Endothelial cell of umbilical vein (primary cell): ENCODE measurements at regions not wholly inside any gene's neighbourhood (a gene's known extent, or its start where the extent isn't known, plus 50 kb on each side); places are given as distances from the start of the nearest gene placed in this dataset.
"Not testable (repeated sequence)": the region's sequence is repeated elsewhere in the genome, so short reads cannot be mapped to it uniquely, and the experiment has no call there.

Experiments
- BruUV-seq: library from RNA; stranded (reverse); fragments of 400-500 nt; replicated peaks from 2 replicates; lab custom pipeline; 2021; lab: Mats Ljungman, UMichigan
- CTCF ChIA-PET: fragments of 300-600, 350-600 bp; sonication (Branson Sonifier 250); formaldehyde crosslinking; loops from one replicate; lab custom pipeline; 2021; ENCODE audit warnings: antibody characterized with exemption, inconsistent platforms; lab: Charles Lee
- POLR2A ChIA-PET: fragments of 300-600, 350-600 bp; sonication (Branson Sonifier 250); formaldehyde crosslinking; loops from one replicate; lab custom pipeline; 2021; ENCODE audit warnings: antibody characterized with exemption, inconsistent platforms; lab: Charles Lee
- DNase-seq: peaks from one replicate; pipeline ENCODE4 v3.0.0-alpha.2; 2011; ENCODE audit warnings: low read depth, low spot score
- FAIRE-seq: peaks from 2 replicates; lab custom pipeline; 2011; peaks lifted over from hg19 to GRCh38; lab: Jason Lieb, UNC
- H2AFZ ChIP-seq: 2 replicates; pipeline ENCODE4 v1.6.0; 2012; ENCODE audit warnings: low read depth, low read length, control low read depth, inconsistent platforms
- H3K27ac ChIP-seq: 2 replicates; pipeline ENCODE4 v1.5.1; 2011; ENCODE audit warnings: low read depth, mild to moderate bottlenecking, control low read depth, low read length, moderate library complexity; ENCODE audit not compliant: insufficient read depth
- H3K27me3 ChIP-seq, 2 experiments: 2 replicates each; pipeline versions ENCODE4 v1.6.0 to v1.6.1; 2011; ENCODE audit warnings: low read length in 2 of 2, mixed read lengths in 1 of 2; ENCODE audit not compliant: control insufficient read depth in 2 of 2, insufficient read depth in 2 of 2
- H3K36me3 ChIP-seq, 2 experiments: 2 replicates in 1 of 2; 3 replicates in 1 of 2; pipeline ENCODE4 v1.5.1; 2011; ENCODE audit warnings: low read length in 2 of 2, mild to moderate bottlenecking in 1 of 2, moderate library complexity in 1 of 2; ENCODE audit not compliant: control insufficient read depth in 2 of 2, insufficient read depth in 2 of 2; ENCODE audit errors: extremely low read depth in 1 of 2
- H3K4me1 ChIP-seq: 3 replicates; pipeline ENCODE4 v1.5.1; 2011; ENCODE audit warnings: mild to moderate bottlenecking, low read length; ENCODE audit not compliant: control insufficient read depth, insufficient read depth; ENCODE audit errors: extremely low read depth
- H3K4me2 ChIP-seq: 2 replicates; pipeline ENCODE4 v1.6.1; 2011; ENCODE audit warnings: low read length, control low read depth, mixed read lengths; ENCODE audit not compliant: insufficient read depth
- H3K4me3 ChIP-seq, 3 experiments: fragments of 200-600 bp in 1 of 3; sonication (generic), shearing (Covaris generic) in 1 of 3; replicated peaks in 1 of 3; 2 replicates each; pipeline ENCODE4 v1.5.1; 2011 to 2016; ENCODE audit warnings: control low read depth in 3 of 3, low read length in 3 of 3, mild to moderate bottlenecking in 2 of 3, inconsistent platforms in 1 of 3, low read depth in 1 of 3, moderate library complexity in 1 of 3; ENCODE audit not compliant: insufficient read depth in 1 of 3
- H3K79me2 ChIP-seq: 2 replicates; pipeline ENCODE4 v1.6.0; 2012; ENCODE audit warnings: low read length, inconsistent platforms; ENCODE audit not compliant: control insufficient read depth, insufficient read depth
- H3K9ac ChIP-seq: replicated peaks from 2 replicates; pipeline ENCODE3; 2011; ENCODE audit warnings: low read length, control low read depth; ENCODE audit not compliant: insufficient read depth; ENCODE audit errors: extremely low read depth
- H3K9me1 ChIP-seq: replicated peaks from 3 replicates; pipeline ENCODE4 v1.6.0; 2011; ENCODE audit warnings: mild to moderate bottlenecking, low read length; ENCODE audit not compliant: control insufficient read depth, insufficient read depth; ENCODE audit errors: extremely low read depth
- H3K9me3 ChIP-seq: replicated peaks from 2 replicates; pipeline ENCODE4 v1.5.1; 2012; ENCODE audit warnings: low read length, inconsistent platforms; ENCODE audit not compliant: control insufficient read depth, insufficient read depth
- H4K20me1 ChIP-seq: replicated peaks from 2 replicates; pipeline ENCODE3; 2011; ENCODE audit warnings: mild to moderate bottlenecking, low read length; ENCODE audit not compliant: control insufficient read depth, insufficient read depth; ENCODE audit errors: extremely low read depth
- dilution Hi-C: fragments of 300-500 bp; cut with MboI; formaldehyde crosslinking; loops from one replicate; pipeline ENCODE4 v1.15.0; 2019; ENCODE audit warnings: low sequenced_read_pairs; ENCODE audit not compliant: extremely low pct_ligation_motif_present
- intact Hi-C: fragments of 100-400 bp; cut with micrococcal nuclease; formaldehyde crosslinking; loops from one replicate; pipeline ENCODE4 v1.10.0; 2022

GRCh38 chr6:26818640-26819225 is 159.2 kb upstream of the ZNF322 start:
- H3K27ac ChIP-seq, H3K9ac ChIP-seq, H3K36me3 ChIP-seq, H3K4me3 ChIP-seq, H4K20me1 ChIP-seq, FAIRE-seq, intact Hi-C loops, H3K4me2 ChIP-seq, H3K9me1 ChIP-seq, H3K79me2 ChIP-seq, H2AFZ ChIP-seq, CTCF ChIA-PET, H3K4me1 ChIP-seq, POLR2A ChIA-PET, H3K9me3 ChIP-seq, dilution Hi-C loops, DNase-seq, H3K27me3 ChIP-seq, BruUV-seq: not testable (repeated sequence)

GRCh38 chr6:26827965-26828364 is 168.4 kb upstream of the ZNF322 start:
- H3K9ac ChIP-seq, H3K9me1 ChIP-seq, H3K27ac ChIP-seq, H3K4me3 ChIP-seq, FAIRE-seq, H3K4me1 ChIP-seq, intact Hi-C loops, H4K20me1 ChIP-seq, POLR2A ChIA-PET, H2AFZ ChIP-seq, H3K9me3 ChIP-seq, CTCF ChIA-PET, DNase-seq, H3K36me3 ChIP-seq, H3K79me2 ChIP-seq, H3K27me3 ChIP-seq, H3K4me2 ChIP-seq, BruUV-seq, dilution Hi-C loops: not testable (repeated sequence)

- H3K4me1 ChIP-seq, H3K27ac ChIP-seq, FAIRE-seq, DNase-seq, POLR2A ChIA-PET, intact Hi-C loops, CTCF ChIA-PET, H3K4me2 ChIP-seq, H3K79me2 ChIP-seq, H3K9me1 ChIP-seq, BruUV-seq, dilution Hi-C loops, H2AFZ ChIP-seq, H3K36me3 ChIP-seq, H3K9me3 ChIP-seq, H3K9ac ChIP-seq, H3K4me3 ChIP-seq, H3K27me3 ChIP-seq, H4K20me1 ChIP-seq: not testable (repeated sequence)
These were observed 169.9 kb upstream of the ZNF322 start for GRCh38 chr6:26829480-26829879.

- POLR2A ChIA-PET, result not testable (repeated sequence)
These were observed 171.4 kb upstream of the ZNF322 start for GRCh38 chr6:26830992-26831391.

More at GRCh38 chr6:26830992-26831391, 171.4 kb upstream of the ZNF322 start:
- H3K36me3 ChIP-seq, H3K4me3 ChIP-seq, H3K4me1 ChIP-seq, H3K27ac ChIP-seq, H3K9me3 ChIP-seq, FAIRE-seq, H3K9ac ChIP-seq, H2AFZ ChIP-seq, H3K79me2 ChIP-seq, H3K9me1 ChIP-seq, DNase-seq, H3K27me3 ChIP-seq, H3K4me2 ChIP-seq, CTCF ChIA-PET, H4K20me1 ChIP-seq, dilution Hi-C loops, BruUV-seq, intact Hi-C loops: not testable (repeated sequence)
